GM21528 (cell line): ENCODE measurements at regions not wholly inside any gene's neighbourhood (a gene's known extent, or its start where the extent isn't known, plus 50 kb on each side); places are given as distances from the start of the nearest gene placed in this dataset.
"Not testable (repeated sequence)": the region's sequence is repeated elsewhere in the genome, so short reads cannot be mapped to it uniquely, and the experiment has no call there.

Source experiments
- ATAC-seq: cut with Tn5 transposase; IDR thresholded peaks from one replicate; pipeline ENCODE4 v1.9.1; 2021; ENCODE audit warnings: mild to moderate bottlenecking, moderate library complexity; ENCODE audit not compliant: unreplicated experiment, low FRiP score

DNA sequence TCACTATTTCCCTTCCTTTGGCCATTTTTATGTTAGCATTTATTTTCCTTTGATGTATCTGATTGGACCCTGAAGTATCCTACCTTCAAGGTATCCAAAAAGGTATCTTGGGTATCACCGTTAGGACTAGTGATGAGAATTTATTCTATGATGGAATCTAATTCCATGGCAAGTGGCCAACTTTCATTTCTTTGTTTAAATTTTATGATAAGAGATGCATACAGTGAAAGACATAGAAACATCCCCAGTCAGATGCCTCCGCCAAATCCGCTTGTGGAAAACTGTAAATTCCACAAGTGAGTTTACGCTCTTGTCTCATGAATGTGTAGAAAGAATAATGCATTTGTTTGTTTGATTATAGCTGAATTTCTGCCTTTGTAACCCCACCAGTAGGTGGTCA, 153.7 kb upstream of the NR2F2 start:
- no peak for ATAC-seq

GRCh38 chr15:96177279-96177678, 153.2 kb upstream of the NR2F2 start:
- ATAC-seq: no peak

DNA sequence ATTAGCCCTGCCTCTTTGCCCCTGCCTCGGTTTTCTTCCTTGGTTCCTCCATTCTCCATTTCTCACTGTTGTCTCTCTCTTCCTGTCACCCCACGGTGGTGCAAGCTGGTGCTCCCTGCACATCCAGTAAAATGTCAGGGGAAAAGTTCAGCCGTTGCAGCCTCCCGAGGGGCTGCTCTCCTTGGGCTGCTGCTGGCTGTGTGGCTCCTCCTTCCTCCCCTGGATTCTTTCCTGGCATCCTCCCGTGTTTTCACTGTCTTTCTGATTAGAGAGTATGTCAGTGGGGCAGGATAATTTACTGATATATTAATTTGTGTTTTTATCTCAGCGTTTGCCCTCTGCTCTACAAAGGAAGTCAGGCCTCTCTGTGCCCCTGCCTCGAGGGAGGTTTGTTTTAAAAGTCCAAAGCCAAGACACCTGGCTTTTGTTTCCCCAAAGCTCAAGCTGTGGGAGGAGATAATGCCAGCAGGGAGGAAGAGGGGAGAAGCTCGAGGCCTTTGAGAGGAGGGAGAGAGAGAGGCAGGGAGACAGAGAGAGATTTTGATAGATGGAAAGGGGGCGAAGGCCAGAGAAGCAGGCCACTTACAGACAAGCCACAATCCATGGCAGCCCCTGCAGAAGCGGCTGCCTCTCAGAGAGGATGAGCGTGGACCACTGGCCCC, 150.3 kb upstream of the NR2F2 start:
- no peak for ATAC-seq

DNA sequence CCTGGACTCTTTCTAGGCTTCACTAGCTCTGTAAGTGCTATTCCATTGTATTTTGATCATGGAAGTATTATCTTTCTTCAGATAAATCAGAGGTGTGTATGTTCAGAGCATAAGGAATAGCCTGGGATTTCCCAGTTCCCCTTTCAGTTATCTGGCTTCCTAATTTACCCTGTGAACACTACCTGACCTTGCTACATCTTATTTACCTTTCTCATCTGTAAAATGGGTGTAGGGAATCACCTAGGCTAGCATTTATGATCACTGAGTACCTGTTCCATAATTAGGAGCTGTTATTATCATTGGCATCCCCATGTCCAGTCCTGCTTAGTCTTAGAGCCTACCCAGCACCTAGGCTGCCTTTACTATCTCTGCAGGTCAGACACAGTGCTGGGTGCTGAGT, 149.3 kb upstream of the NR2F2 start:
- no peak for ATAC-seq

DNA sequence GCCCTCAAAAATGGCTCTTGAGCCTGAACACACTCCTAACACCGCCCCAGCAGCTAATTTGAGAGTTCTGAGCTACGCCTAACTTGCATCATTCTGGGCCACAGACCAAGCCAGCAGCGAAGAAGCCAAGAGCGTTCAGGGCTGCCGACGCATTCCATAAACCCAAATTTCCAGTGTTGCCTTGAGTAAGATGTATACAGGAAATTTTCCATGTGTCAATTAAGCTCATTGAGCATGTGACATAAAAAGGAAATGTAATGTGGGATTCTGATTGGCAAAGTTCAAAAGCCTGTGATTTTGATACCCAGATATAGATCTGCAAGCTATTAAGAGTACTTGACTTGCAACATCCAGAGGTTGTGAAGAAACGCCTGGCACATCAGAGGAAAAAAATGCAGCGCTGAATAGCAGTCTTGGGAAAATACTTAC, 148.6 kb upstream of the NR2F2 start:
- ATAC-seq: no peak

- no peak for ATAC-seq
Measured at GRCh38 chr15:96182736-96183513, 147.6 kb upstream of the NR2F2 start.

- ATAC-seq: no peak
Measured at GRCh38 chr15:96183514-96183850, 147.0 kb upstream of the NR2F2 start.

DNA sequence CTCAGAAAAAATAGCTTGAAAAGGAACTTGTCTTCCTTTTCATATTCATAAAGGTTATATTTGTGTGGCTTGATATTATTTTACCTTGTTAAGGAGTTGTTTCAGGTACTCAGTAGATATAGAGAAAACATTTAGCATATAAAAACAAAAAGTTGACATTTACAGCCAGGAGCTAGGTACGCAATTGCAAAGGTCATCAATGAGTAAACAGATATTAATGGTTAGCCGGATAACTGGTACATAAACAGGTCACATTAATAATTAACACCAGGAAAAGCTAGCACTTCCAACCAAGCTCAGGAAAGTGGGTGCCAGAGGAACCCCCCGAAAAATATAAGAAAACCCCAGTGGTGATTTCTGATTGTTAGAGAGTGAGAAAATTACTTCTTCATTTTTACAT, 146.6 kb upstream of the NR2F2 start:
- ATAC-seq: no peak

- ATAC-seq: no peak
Measured at GRCh38 chr15:96184297-96184696, 146.2 kb upstream of the NR2F2 start.

DNA sequence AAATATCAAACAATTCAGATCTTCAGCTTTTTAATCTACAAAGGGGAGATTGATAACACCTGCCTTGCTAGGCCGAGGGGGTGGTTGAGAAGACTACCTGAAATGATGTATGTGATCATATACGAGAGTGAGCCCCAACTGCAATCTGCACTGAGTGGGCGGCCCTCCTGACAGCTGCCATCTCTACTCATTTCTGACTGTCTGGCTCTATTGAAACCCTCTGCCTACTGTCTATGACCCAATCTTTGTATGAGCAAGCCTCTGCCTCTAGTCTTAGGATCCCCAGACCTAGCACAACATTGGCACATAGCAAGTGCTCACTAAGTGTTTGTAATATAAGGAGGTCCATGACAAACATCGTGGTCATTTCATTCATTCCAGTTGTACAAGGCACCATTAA, 144.4 kb upstream of the NR2F2 start:
- no peak for ATAC-seq

DNA sequence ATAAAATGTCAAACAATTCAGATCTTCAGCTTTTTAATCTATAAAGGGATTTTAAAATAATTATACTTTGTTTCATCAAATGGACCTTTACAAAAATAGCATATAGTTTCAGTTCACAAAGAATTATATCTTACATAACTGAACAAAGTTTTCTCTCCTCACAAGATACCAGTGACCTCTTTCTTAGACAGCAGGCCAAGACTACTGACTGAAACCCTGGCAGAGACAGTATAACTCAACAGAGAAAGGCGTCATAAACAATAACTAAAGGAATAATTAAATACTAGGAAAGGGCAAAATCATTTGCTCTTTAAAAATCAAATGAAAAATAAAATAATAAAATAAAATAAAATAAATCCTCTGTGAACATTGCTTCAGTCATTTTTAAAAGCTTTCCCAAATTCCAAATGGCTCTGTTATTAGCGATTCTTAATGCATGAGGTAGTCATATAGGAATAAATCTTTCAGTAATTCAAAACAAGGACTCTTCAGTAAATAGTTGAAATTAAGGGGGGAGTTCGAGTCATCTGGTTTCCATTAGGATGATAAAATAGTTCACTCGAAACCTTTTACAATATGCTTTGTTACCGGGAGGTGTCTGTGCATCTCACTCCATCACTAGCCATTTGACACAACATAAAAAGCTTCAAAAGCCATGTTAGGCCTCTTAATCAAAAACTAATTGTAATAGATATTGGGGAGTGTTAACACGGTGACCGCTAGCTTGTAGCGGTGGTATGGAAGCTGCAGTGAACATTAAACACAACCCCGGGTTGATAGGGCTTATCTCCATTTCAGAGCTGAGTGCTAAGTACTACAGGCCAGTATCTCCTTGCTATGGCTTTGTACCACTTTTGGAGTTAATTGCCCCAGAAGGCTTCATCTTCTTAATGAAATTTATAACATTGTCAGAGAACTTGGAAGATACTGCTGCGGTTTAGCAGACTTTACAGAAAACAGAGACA, 142.9 kb upstream of the NR2F2 start:
- ATAC-seq: no peak

- ATAC-seq: no peak
Measured at GRCh38 chr15:96197721-96198120, 132.8 kb upstream of the NR2F2 start.

DNA sequence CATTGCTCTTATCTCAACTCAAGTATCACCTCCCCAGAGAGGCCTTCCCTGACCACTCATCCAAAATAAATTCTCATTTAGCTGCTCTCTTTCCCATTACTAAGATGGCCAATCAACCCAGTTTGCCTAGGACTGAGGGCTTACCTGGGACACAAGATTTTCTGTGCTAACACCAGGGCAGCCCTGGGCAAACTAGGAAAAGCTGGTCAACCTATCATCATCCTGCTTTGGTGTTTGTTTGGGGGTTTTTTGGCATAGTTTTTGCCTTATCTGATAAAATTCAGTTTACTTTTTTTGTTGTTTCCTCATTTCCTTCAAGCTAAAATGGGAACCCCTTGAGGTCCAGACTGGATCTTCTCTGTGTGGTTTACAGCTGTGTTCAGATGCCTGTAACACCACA, 131.4 kb upstream of the NR2F2 start:
- ATAC-seq: no peak

GRCh38 chr15:96200357-96200967, 130.0 kb upstream of the NR2F2 start:
- no peak for ATAC-seq

DNA sequence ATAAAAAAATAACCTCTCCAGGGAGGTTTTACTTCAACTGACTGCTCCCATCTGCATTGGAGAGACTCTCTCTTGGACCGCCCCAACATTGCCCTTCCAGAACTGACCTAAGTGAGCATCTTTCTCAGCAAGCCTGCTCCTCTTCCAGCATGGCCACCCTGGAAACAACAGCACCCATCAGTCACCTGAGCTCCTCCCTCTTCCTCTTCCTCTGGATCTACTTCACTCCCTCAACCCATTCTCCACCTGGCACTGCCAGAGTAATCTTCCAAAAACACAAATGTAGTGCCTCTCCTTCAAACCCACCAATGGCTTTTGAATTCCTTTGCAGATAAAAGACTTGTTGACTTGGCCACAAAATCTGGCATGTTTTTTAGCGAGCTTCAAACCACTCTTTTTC, 128.8 kb upstream of the NR2F2 start:
- no peak for ATAC-seq

DNA sequence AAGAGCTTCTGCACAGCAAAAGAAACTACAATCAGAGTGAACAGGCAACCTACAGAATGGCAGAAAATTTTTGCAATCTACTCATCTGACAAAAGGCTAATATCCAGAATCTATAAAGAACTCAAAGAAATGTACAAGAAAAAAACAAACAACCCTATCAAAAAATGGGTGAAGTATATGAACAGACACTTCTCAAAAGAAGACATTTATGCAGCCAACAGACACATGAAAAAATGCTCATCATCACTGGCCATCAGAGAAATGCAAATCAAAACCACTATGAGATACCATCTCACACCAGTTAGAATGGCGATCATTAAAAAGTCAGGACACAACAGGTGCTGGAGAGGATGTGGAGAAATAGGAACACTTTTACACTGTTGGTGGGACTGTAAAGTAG, 124.9 kb upstream of the NR2F2 start:
- ATAC-seq: not testable (repeated sequence)

GRCh38 chr15:96207377-96208006, 123.0 kb upstream of the NR2F2 start:
- ATAC-seq: no peak

GRCh38 chr15:96209285-96209735, 121.2 kb upstream of the NR2F2 start:
- no peak for ATAC-seq

- ATAC-seq: no peak
Measured at GRCh38 chr15:96213045-96213444, 117.5 kb upstream of the NR2F2 start.

- no peak for ATAC-seq
Measured at GRCh38 chr15:96213896-96214295, 116.6 kb upstream of the NR2F2 start.
